ENCODE measurements at regions not wholly inside any gene's neighbourhood (a gene's known extent, or its start where the extent isn't known, plus 50 kb on each side); places are given as distances from the start of the nearest gene placed in this dataset.

DNA sequence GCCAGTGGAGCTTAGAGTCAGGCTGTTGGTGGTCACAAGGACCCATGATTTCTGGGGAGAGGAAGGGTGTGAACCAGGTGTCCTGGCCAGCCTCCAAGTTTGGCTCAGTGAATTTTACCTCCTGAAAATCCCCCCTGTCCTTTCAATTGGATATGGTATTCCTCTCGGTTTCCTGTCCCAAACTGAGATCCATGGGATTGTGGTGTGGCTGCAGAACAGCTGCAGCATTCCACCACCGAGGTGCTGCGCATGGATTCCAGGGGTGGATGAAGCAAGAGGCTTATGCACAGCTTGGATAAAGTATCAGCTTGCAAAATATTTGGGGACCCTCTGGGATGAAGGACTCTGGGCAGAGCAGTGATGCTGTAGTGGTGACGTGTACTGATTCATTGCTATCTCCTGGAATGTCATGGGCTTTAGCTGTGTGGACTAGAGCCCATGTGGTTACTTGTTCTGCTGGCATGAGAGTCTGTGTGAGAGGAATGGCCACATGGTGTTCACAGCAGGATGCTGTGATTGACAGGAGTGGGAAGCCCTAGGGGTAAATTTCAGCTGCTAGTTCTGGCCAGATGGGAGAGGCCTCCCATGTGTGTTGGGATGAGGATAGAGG is 148.7 kb upstream of the SPAG17 start:
- TF ChIP-seq EZH2 (IDR thresholded peaks at IDR 0.05; ENCODE audit: insufficient read depth, poor library complexity, severe bottlenecking), result no peak
- TF ChIP-seq EZH2phosphoT487 (IDR thresholded peaks at IDR 0.05; ENCODE audit: insufficient read depth, low read depth), result no peak

Measured in GM23248 (cell line).